ENCODE measurements at regions not wholly inside any gene's neighbourhood (a gene's known extent, or its start where the extent isn't known, plus 50 kb on each side); places are given as distances from the start of the nearest gene placed in this dataset.

GRCh38 chr14:38839694-38840365 is 263.2 kb downstream of the SEC23A start:
- no peak for TF ChIP-seq CTCF (IDR thresholded peaks at IDR 0.05)
- no peak for TF ChIP-seq EZH2 (IDR thresholded peaks at IDR 0.05)
- no peak for TF ChIP-seq EZH2phosphoT487 (IDR thresholded peaks at IDR 0.05)

All from neural progenitor cell (in vitro differentiated cells).